GM19468 (cell line): ENCODE measurements at regions not wholly inside any gene's neighbourhood (a gene's known extent, or its start where the extent isn't known, plus 50 kb on each side); places are given as distances from the start of the nearest gene placed in this dataset.
A peak's percentile ranks its signal among the peaks of the same experiment; 100 is the strongest.
"Not testable (repeated sequence)": the region's sequence is repeated elsewhere in the genome, so short reads cannot be mapped to it uniquely, and the experiment has no call there.

ENCODE experiments used
- ATAC-seq: cut with Tn5 transposase; IDR thresholded peaks from one replicate; pipeline ENCODE4 v1.9.1; 2021; ENCODE audit warnings: mild to moderate bottlenecking, moderate library complexity, moderate number of reproducible peaks; ENCODE audit not compliant: unreplicated experiment; ENCODE audit errors: extremely low read depth

DNA sequence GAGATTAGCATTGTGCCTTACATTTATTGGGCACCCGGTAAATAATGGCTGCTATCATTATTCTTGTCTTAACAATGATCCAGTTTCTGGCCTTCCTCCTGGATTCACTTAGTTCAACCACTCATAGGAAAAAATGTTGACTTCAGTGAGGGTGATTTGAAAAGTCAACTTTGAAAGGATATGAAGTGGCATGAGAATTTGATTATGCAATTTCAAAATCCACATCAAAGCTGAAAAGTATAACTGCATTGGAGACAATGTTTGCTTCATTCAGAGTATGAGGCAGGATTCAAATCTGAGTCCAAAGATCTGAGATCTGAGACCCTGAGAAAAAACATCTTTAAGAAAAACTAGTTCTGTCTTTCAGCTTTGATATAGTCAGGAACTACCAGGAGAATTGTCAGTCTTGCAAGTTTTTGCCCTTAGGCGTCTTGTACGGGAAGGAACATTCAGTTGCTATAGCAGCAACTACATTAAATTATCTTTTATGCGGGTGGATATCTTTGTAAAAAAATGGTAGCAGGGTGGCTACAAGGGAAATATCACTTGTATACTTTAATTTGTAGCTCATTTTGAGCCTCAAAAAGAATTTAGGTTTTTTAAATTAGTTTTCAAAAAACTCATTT, 587.5 kb upstream of the LCORL start:
- no peak for ATAC-seq

- not testable (repeated sequence) for ATAC-seq
Measured at GRCh38 chr4:18602610-18603009, 581.1 kb upstream of the LCORL start.

GRCh38 chr4:18593297-18594002, 571.9 kb upstream of the LCORL start:
- ATAC-seq, result peak; percentile 69

DNA sequence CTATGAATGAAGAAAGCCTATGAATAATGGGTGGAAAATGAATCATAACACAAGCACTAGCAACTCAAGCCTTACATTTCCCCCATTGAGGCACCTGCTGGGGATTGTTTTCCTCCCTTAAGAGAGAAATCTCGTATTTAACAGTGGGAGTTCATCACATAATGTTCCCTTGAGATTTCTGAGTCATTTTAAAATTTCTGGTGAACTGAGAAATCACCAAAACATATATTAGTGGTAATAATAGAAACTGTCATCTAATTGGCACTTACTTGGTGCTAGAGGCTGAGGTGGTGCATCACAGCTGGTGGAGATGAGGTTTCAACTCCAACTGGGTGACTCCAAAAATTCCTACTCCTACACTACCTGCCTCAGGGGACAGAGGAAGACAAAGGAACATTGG, 561.3 kb upstream of the LCORL start:
- no peak for ATAC-seq

DNA sequence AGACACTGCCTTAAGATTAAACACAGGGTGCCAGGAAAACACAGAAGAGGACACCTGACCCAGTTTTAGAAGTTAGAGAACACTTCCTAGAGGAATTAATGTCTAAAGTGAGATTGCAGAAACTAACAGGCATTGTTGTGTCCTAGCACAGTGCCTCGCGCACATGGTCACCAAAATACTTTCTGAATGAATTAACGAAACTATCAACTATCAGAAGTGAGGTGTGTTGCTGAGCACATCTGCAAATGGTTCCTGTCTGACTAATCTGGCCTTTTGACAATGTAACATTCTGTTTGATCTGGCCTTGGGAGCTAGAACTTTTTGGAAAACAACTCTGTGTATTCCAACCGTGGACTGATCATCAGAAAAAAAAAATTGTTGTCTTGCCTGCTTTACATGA, 556.8 kb upstream of the LCORL start:
- no peak for ATAC-seq

- no peak for ATAC-seq
Measured at GRCh38 chr4:18572481-18572880, 550.9 kb upstream of the LCORL start.

GRCh38 chr4:18571301-18571761, 549.8 kb upstream of the LCORL start:
- ATAC-seq, result no peak

GRCh38 chr4:18570370-18570769, 548.8 kb upstream of the LCORL start:
- no peak for ATAC-seq

DNA sequence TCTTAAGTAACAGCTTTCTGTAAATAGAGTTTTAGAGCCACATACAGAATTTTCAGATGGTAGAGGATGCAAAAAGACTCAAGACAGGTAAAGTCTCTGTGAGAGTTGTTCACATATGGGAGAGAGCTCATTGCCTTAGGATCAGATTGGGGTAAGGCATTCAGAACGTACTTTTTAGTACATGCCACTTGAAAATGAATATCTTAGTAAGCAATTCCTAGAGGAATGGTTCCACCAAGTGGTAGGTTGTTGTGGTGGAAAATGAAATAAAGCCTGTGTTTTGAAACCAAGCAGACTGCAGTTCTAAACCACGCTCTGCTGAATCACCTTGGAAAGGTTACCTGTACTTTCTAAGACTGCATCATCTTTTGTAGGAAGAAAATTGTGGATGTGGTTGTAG, 547.0 kb upstream of the LCORL start:
- no peak for ATAC-seq

- no peak for ATAC-seq
Measured at GRCh38 chr4:18566970-18567799, 545.6 kb upstream of the LCORL start.

DNA sequence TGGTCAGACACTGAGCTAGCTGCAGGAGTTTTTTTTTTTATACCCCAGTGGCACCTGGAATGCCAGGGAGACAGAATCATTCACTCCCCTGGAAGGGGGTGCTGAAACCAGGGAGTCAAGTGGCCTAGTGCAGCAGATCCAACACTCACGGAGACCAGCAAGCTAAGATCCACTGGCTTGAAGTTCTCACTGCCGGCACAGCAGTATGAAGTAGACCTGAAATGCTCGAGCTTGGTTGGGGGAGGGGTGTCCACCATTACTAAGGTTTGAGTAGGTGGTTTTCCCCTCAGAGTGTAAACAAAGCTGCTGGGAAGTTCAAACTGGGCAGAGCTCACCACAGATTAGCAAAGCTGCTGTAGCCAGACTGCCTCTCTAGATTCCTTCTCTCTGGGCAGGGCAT, 537.9 kb upstream of the LCORL start:
- ATAC-seq, result no peak

DNA sequence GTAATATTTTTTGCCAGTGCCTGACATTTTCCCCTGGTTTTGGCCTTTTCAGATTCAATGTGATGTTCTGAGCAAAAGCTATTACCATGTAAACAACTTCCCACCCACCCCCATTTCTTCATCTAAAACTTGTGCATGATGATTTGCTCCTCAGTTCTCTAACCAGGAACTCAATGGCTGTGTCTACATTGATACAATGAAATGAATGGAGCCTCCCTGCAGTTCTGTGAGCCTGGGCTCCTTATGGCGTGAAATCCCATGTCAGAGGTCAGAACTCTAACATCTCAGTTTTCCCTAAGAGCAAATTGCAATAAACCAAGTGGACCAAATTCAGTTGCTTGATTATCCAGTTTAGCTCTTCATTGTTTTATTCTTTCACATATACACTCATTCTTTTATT, 534.8 kb upstream of the LCORL start:
- no peak for ATAC-seq

DNA sequence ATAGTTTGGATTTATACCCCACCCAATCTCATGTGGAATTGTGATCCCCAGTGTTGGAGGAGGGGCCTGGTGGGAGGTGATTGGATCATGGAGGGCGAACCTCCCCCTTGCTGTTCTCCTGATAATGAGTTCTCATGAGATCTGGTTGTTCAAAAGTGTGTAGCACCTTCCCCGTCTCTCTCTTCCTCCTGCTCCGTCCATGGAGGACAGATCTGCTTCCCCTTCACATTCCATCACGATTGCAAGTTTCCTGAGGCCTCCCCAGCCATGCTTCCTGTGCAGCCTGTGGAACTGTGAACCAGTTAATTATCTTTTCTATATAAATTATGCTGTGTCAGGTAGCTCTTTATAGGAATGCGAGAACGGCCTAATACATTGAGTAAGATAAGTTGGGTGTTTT, 518.8 kb upstream of the LCORL start:
- ATAC-seq, result no peak

- no peak for ATAC-seq
Measured at GRCh38 chr4:18538121-18538520, 516.6 kb upstream of the LCORL start.

DNA sequence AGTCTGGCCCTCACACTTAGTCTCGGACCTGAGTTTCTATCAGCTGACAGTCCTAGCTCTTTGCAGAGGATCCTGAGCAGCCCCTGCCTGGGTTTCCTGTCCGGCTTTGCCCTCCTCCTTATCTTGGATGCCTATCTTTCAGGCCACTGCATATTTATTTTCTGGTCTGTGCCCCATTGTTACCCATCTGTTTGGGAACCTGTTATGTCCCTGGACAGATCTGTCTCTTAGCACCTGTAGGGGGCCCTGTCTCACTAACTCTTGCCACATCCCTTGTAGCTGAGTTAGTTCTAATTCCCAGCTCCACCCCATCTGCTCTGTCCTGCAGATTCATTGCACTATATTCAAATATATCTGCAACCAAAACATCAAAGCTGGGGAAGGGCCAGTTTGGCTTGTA, 514.9 kb upstream of the LCORL start:
- no peak for ATAC-seq

DNA sequence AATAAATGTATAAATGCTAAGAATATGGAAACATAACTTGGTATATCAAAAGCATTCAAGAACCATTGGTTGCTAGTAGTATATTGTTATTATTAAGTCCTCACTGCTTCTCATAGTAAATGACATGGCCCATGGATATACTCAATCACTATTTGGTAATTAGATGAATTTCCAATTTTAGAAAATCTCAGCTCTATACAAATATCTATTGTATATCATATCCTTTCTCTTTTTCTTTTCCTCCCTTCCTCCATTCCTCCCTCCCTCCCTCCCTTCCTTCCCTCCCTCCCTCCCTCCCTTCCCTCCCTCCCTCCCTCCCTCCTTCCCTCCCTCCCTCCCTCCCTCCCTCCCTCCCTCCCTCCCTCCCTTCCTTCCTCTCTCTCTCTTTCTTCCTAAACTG, 514.4 kb upstream of the LCORL start:
- ATAC-seq, result no peak

- no peak for ATAC-seq
Measured at GRCh38 chr4:18533262-18533775, 511.8 kb upstream of the LCORL start.

DNA sequence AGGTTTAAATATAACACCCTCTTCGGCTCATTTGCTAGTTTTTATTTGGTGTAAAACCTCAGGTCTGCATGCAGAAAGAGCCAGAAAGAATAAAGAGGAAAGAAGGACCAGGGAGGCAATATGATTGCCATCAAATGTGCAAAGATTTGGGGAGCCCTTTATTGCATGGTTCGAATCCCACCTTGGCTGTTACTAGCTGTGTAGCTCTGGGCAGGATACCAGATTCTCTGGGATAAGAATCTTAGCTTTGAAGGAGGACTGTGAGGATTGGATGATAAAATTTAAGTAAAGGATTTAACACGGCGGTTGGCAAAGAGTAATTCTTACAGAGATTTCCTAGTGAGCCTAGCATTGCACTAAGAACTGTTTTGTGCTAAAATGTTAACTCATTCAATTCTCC, 510.2 kb upstream of the LCORL start:
- no peak for ATAC-seq

DNA sequence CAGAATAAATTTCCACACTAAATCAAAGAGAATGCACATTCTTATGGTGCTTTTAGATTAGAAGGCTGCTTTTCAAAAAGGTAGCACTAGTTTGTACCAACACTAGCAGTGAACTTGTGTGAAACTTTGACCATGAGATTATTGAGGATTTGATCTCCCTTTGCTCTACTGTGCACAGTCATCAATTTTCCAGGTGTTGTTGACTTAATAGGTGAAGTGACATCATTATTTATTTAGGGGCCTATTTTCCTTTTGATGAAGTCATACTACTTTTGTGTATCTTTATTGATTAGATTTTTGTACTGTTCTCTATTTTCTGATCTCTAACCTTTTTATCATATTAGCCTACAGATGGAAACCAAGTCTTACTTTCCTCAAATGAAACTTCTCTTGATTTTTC, 507.9 kb upstream of the LCORL start:
- no peak for ATAC-seq

DNA sequence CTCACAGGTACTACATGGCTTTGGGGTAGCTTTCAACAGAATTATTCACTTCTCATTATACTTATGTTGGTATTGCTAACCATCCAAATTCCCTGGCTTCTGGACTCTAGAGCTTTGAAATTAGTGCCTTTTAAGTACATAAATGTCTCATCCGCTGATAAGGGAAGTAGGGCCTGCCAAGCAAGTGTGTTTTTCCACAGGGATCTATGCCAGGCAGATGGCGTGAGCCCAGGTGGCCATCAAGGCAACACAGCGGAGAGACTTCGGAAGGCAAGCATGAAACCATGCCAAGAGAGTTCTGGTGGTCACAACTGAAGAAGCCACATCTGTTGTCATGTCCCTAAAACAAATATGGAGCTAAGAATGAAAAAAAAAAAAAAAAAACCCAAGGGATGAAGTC, 503.1 kb upstream of the LCORL start:
- ATAC-seq, result no peak

DNA sequence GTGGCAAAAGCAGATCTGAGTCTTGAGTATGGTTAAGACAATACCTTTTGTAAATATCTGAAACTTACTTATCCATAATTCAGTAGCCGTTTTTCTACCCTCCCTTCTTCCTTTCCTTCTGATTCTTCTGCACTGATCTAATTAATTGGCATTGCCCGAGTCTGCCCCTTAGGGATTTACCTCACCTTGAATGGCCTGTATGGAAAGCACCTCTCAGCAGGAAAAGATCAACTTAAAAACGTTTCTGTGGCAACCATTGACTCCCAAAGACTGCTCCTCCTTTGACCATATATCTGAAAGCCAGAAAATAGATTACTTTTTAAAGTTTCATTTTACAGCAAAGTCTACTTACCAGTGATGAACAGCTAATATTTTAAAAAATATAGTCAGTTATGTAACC, 496.5 kb upstream of the LCORL start:
- no peak for ATAC-seq
